NCI-H1105 treated with DMSO at 0.1 percent for 48 hours (cell line): ENCODE measurements at regions not wholly inside any gene's neighbourhood (a gene's known extent, or its start where the extent isn't known, plus 50 kb on each side); places are given as distances from the start of the nearest gene placed in this dataset.

Experiments
- DNase-seq: peaks from one replicate; lab custom pipeline; 2025; lab: John Stamatoyannopoulos, UW

DNA sequence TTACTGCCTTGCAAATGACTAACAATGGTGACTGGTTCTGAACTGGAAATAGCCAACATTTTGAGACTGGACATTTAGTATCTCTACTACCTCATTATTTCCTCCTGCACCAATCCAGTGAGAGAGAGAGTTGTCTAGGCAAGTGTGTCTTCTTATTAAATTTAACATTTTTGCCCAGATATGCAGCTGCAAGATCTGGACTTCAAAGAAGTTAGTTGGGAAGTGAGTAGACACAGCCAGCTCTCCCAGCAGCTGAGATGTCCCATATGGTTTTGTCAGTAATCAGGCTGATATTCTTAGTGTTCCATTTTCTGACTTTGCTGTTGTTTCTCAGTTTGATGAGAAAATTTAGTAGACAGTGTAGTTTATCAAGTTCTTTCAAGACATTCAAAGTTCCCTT, 1778.8 kb upstream of the CDH6 start:
- no peak for DNase-seq

DNA sequence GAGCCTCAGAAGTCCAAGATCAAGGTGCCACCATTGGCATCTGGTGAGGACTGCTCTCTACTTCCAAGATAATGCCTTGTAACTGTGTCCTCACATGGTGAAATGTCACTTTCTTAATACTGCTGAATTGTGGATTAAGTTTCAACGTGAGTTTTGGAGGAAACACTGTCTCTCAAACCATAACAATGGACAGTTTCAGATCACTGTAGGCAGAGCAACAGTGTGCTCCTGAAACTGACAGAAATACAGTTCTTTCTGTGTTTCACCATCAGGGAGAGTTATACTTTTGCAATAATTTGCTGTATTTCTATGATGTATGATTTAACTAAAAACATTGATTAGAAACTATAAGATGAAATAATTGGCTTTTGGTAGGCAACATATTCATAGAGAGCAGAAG, 1780.5 kb upstream of the CDH6 start:
- no peak for DNase-seq

DNA sequence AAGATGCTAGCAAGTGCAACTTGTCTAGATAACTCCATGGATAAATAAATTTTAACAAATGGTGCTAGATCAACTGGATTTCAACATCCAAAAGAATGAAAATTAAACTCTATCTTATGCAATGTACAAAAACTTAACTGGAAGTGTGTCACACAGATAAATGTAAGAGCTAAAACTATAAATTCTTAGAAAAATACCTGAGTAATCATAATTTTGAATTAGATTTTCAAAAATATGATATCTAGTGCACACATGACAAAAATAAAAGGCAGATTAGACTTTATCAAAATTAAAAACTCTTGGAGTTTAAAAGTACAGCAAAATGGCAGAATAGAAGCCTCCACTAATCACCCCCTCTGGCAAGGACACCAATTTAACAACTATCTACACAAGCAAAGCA, 1791.2 kb upstream of the CDH6 start:
- no peak for DNase-seq

DNA sequence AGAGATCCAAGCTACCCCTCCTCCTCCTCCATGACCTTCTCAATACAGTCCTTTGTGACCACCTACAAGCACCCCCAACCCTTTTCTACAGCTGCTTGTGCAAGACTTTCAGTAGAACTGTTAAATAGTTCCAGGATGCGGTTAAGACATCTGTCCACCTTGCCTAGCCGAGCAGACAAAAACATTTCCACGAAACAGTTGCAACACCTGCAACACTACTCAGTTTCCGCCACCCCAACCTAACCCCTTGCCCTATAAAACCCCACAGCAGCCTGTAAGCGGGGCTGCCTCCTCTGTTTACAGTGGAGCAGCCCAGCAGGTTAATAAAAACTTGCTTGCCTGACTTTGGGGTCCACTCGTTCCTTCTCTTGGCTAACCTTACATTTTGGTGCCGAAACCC, 1803.5 kb upstream of the CDH6 start:
- DNase-seq = no peak

DNA sequence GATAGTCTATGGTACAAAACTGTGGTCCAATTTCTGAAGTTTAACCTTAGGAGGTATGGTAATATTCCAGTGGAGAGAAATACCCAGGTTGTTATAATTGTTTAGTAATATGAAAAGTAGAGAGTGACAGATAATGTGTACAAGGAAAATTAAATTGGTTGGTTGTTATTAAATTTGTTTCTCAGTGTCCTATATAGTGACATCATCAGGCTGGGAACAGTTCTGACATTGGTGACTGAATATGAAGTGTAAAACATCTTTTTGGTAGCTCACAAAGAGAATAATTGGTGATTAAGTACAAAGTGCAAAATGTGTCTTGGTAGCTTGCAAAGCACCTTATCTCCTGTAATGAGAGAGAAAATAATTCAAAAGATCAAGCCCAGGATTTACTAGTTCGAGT, 1806.1 kb upstream of the CDH6 start:
- no peak for DNase-seq

DNA sequence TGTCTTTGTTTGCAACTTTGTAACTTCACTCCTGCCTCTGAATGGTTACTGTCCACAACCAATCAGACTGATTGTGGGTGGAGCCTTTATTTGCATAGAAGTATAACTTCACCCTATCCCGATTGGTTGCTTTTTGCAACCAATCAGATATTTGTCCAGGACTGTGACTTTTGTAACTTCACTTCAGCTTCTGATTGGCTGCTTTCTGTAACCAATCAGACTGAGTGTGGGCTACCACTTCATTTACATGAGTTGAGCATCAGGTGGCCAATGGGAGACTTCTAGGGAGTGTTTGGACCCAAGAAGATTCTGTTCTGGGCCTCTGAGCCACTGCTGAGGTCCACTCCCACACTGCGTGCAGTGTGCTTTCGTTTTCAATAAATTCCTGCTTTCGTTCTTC, 1810.7 kb upstream of the CDH6 start:
- DNase-seq = no peak

DNA sequence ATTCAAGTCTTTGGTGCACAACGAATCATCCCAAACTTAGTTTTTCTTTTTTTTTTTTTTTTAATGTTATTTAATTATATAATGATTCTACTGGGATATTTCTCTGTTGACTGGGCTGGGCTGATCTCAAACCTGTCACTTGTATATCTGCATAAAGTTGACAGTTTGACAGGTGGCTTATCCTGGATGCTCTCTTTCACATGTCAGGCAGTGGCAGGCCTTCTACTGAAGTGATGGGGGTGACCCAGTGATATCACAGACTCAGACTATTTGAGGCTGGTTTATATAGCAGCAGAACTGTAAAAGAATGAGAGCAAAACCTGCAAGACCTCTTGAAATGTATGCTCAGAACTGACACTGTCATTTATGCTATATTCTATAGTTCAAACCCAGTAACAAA, 1813.5 kb upstream of the CDH6 start:
- no peak for DNase-seq

DNA sequence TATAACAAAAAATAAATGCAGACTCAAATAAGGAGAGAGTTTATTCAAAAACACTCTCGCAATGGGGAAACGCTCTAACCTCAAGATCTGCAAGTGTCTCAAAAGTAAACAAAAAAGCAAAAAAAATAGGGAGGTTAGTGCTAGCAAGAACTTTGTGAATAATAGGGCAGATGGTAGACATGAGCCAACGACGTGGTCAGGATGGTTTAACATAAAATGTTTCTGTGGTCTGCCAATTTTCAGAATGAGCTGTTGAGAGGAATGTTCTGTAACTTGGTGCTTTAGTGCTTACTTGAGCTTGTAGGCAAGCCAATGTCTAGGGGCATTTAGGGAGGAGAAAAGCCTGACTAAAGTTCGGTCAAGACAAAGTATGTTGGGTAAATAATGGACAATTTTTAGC, 1813.9 kb upstream of the CDH6 start:
- no peak for DNase-seq

DNA sequence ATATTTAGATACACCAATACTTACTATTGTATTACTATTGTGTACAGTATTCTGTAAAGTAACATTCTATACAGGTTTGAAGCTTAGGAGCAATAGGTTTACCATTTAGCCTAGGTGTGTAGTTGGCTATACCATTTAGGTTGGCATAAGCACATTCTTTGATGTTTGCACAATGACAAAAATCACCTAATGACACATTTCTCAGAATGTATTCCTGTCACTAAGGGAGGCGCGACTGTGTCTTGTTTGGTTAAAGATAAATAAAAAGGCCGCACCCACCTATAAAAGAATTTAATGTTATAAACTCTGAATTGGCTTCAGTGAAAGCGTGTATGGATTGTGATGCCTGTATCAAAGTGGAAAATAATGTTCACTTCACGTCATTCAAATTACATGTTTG, 1815.4 kb upstream of the CDH6 start:
- DNase-seq = no peak

DNA sequence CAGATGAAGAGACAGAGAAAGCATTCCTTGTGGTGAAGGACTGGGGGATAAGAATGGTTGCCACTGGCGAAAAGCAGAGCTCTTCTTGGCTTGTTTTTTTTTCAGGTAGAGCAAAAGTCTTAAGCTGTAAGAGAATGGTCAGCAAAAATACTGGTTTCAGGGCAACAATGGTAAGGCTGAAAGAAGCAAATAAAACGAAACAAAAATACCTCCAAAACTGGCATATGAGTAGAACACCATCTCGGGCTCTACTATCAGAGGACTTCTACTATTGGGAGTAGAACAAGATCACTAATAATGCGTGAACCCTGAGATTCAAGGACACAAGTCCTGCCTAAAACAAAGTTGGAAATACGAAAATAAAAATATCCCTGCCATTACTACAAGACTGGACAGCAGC, 1823.2 kb upstream of the CDH6 start:
- DNase-seq = no peak

DNA sequence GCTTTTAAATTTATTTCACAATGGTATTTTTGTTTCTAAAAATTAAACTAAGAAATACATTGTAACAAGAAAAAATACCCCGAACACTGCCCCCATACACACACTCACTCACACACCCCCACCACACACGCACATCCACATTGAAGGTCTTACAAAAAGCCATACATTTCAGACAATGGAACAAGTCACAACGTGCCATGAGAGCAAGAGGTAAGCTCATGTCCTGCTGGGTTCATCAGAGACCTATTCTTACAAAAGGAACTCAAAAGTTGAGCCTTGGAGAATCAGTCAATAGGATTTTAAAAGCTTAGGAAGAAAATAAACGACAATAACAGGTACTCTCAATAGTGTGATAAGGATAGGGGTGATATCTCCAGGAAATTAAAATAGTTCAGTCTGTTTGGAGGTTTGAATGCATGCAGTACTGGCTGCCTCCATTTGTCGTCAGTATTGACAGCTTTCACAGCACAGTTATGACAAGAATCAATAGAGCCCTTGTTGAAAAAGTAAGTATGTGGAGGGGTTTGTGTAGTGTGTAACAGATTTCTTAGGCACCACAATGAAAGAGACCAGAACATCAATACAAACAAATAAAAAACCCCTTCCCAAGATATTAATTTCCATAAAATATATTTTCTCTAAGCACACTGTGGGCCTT, 1826.2 kb upstream of the CDH6 start:
- DNase-seq = peak; percentile 23

DNA sequence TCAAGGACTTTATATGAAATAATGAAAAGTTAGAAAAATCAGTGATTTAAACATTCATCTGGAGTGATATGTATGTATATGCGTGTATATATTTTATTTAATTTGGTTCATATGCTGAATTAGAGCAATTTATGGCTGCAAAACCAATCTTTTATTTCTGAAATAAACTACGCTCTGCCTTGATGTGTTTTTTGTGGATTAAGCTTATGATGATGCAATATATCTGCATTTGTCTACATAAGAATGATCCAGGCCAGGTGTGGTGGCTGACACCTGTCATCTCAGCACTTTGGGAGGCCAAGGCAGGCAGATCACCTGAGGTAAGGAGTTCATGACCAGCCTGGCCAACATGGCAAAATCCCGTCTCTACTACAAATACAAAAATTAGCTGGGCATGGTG, 1842.3 kb upstream of the CDH6 start:
- no peak for DNase-seq

DNA sequence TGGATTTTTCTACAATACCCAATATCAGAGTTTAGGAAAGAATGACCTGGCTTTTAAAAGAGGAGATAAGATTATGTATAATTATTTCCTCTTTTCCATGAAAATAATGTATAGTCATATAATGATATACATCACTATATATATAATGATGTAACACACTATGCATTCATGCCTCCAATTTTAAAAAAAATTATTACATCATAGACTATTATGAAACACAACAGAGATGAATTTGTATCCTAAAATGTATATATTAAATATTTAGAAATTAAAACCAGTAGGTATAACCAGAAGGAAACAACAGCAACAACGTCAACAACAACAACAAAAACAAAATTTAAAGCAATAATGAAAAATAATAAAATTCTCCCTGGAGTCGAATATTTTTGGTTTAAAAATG, 1856.5 kb upstream of the CDH6 start:
- DNase-seq = no peak

DNA sequence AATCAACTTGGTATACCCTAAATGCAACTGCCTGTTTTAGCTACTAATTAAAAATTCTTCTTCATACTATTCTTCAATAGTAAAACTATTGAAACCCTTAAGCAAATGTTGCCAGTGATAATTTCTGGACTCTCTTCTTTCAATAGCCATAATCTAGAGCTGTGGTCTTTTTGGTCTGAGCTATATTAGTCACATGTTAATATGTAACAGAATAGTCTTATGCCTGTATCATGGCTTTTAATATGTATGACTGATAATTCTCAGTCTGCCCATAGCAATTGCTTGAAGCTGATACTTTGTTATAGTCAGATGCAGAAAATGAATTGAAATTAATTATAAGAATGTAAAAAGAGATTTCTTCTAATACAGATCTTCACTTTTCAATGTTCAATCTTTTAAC, 1871.9 kb upstream of the CDH6 start:
- no peak for DNase-seq

DNA sequence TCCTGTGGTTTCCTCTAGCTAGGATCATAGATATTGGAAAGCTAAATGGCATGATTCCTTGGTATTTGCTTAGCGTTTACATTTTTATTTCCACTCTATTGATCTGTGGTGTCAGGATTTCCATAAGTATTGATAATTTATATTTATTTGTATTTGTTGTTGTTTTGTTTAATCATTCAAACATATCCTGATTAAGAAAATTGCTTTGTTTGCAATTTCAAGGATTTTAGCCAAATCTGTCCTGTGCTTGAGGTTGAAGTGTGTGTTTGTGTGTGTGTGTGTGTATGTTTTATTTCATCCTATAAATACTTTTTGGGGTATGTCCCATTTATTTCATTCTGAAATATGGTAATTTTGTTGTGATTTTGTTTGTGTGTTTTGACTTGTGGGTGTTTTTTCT, 1884.1 kb upstream of the CDH6 start:
- no peak for DNase-seq

DNA sequence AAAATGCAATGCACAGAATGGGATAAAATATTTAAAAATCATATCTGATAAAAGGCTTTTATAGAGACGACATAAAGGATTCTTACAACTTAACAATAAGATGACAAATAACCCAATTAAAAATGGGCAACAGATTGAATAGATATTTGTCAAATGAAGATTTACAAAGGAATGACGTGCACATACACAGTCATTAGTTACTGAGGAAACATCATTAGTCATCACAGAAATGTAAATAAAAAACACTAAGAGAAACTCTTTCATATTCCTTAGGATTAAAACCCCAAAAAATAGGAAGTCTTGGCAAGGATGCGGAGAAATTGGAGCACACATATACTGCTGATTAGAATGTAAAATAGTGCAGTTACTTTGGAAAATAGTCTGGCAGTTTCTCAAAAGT, 1886.0 kb upstream of the CDH6 start:
- no peak for DNase-seq

DNA sequence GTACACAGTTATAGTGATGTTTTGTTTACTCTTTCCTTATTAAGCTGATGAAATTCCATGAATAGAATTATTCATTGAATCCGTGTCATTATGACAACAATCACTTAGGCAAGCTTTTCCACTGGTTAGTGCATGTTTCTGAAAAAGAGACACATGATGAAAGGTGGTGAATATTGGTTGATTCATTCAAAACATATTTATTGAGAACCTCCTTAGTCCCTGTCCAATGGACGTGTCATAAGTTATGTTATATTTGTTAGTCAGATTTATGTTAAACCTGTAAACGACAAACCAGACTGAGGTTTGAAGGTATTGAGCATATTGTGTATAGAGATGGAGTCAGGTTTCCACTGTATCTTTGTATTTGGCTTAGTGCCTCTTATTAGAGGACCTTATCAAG, 1888.9 kb upstream of the CDH6 start:
- no peak for DNase-seq

DNA sequence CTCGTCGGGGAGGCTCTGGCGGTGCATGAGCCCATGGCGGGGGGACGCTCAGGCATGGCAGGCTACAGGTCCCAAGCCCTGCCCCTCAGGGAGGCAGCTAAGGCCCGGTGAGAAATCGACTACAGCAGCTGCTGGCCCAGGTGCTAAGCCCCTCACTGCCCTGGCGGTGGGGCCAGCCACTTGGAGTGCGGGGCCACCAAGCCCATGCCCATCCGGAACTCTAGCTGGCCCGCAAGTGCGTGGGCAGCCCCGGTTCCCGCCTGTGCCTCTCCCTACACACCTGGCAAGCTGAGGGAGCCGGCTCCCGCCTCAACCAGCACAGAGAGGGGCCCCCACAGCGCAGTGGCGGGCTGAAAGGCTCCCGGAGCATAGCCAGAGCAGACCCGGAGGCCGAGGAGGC, 1896.9 kb upstream of the CDH6 start:
- DNase-seq = no peak

DNA sequence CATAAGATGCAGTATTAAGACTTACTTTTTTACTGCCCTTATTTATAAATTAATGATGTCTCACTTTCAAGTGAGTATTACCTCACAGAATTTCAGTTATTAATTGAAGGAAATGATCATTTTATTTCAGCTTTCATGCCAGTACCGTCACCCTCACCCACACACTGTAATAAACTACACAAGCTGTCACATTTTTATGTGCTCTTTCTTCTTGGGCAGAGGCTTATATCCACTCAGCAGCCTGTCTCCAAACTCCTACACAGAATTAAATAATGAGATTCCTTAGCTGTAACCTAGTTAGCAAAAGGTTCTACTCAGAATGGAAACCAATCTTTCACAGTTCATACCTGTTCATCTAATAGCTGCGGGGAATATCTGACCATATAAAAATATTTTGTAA, 1915.8 kb upstream of the CDH6 start:
- no peak for DNase-seq

DNA sequence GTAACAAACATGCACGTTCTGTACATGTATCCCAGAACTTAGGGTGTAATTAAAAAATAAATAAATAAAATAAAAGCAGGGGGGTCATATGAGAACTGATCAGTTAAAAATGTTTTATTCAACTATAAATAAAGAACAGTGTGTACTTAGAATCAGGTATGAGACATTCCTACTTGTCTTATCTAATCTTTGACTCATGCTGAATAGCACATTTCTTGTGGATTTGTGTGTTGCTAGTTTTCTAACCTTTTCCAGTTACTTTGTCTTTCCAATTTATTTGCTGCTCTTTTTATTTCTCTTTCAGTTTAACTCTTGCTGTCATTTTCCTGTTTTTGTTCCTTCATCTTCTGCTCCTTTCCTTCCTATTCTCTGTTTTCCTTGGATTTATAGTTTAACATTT, 1917.1 kb upstream of the CDH6 start:
- no peak for DNase-seq

DNA sequence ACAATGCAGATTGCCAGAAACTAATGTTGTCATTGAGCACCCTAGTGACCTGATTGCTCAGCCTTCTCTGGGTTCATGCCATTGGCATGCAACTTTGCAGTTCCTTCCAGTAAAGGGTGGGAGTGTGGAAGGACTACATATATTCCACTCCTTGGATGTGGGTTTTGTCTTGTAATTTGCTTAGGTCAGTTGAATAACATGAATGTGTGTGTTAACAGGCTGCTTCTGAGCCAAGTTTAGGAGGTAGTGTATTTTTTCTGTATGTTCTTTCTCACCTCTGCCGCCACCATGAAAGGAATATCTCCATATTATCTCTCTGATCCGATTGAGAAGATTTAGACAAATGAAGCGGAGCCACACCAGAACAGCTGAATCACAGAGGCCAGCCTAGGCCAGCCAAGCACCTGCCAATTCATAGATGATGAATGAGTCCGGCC, 1929.6 kb upstream of the CDH6 start:
- no peak for DNase-seq

DNA sequence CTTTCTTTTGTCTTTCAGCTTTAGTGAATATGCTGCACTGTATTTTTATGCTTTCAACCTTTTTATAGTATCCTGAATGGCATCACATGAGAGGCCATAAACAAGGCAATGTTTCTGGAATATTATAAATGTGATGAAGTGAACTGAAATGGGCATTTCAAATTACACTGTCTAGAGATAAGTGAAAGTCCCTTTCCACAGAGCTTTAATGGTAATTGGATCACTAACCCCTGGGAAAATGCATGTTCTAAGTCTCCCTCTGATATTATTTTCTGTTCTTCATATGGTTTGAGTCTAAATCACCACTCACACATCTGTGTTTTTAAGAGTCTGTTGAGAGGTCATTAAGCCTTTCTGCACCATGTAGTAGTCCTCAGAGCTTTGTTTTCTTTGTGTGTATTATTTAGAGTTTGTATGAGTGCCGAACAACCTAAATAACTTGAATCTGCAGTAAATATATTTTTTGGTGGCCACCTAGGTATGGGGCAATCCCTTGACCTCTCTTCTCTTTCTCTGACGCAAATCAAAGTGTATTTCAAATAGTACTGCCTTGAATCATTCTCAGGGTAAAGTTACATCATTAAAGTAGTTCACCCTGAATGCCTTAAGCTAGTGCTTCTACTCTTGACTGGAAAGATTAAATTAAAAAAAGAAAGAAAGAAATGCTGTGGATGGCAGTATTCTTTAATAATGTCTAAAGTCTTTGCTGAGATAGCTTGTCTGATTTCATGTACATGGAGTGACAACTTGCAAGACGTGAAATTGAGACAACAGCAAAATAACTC, 1931.0 kb upstream of the CDH6 start:
- no peak for DNase-seq

DNA sequence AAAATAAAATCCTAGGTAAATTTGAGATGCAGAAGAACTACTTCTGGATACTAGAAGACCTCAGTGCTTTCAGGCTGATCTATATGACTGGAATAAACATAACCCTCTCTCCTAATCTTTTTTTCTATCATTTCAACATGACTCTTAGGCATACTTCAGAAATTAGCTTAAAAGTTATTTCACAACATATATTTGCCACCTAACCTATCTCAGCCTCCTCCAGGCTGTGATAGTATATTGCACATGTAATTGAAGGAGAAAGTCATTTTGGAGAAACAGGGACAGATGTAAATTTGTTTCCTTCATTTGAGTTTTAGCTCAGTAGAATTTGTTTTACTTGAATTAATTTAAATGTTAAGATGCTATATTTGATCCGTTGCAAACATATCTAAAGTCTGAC, 1932.3 kb upstream of the CDH6 start:
- DNase-seq = no peak

DNA sequence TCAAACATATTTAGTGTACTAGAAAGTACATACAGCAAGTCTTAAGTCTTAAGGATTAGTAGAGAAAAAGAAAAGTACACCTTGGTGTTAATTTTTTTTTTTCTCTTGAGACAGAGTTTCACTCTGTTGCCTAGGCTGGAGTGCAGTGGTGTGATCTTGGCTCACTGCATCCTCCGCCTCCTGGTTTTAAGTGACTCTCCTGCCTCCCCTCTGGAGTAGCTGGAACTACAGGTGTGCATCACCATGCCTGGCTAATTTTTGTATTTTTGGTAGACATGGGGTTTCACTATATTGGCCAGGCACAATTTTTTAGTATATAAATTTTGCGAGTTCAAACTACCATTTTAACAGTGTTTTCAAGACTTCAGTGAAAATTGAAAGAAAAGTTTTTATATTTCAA, 1941.1 kb upstream of the CDH6 start:
- DNase-seq = no peak
